GM10266 (cell line): ENCODE measurements at regions not wholly inside any gene's neighbourhood (a gene's known extent, or its start where the extent isn't known, plus 50 kb on each side); places are given as distances from the start of the nearest gene placed in this dataset.
"Not testable (repeated sequence)": the region's sequence is repeated elsewhere in the genome, so short reads cannot be mapped to it uniquely, and the experiment has no call there.

ENCODE experiments used
- DNase-seq: peaks from one replicate; pipeline ENCODE4 v3.0.0; 2012; ENCODE audit errors: extremely low spot score
- TF ChIP-seq, protein P1 (sequence below): IDR thresholded peaks from 2 replicates; pipeline ENCODE4 v1.5.1; 2012; ENCODE audit warnings: mild to moderate bottlenecking, low read depth; ENCODE audit not compliant: control insufficient read depth, insufficient read depth; ENCODE audit errors: missing control alignments

DNA sequence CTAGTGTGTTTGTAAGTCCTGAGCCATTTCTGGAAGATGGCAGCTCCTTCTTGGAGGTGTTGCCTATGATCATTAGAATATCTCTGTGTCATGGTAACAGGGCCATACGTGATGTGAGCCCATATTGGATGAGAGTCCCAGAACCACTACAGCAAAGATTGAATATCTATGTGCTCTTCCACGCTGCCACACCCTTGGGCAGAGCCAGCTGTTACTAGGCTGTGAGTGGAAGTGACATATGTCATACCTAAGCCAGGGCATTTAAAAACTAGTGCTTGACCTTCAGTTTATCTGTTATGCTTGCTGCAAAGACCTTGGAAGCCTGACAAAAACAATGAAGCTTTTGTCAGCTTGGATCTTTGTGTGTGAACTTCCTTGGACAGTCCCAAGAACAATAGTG is 495.1 kb upstream of the CCDC196 start:
- TF ChIP-seq, protein P1, sequence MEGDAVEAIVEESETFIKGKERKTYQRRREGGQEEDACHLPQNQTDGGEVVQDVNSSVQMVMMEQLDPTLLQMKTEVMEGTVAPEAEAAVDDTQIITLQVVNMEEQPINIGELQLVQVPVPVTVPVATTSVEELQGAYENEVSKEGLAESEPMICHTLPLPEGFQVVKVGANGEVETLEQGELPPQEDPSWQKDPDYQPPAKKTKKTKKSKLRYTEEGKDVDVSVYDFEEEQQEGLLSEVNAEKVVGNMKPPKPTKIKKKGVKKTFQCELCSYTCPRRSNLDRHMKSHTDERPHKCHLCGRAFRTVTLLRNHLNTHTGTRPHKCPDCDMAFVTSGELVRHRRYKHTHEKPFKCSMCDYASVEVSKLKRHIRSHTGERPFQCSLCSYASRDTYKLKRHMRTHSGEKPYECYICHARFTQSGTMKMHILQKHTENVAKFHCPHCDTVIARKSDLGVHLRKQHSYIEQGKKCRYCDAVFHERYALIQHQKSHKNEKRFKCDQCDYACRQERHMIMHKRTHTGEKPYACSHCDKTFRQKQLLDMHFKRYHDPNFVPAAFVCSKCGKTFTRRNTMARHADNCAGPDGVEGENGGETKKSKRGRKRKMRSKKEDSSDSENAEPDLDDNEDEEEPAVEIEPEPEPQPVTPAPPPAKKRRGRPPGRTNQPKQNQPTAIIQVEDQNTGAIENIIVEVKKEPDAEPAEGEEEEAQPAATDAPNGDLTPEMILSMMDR, result no peak
- DNase-seq, result no peak

DNA sequence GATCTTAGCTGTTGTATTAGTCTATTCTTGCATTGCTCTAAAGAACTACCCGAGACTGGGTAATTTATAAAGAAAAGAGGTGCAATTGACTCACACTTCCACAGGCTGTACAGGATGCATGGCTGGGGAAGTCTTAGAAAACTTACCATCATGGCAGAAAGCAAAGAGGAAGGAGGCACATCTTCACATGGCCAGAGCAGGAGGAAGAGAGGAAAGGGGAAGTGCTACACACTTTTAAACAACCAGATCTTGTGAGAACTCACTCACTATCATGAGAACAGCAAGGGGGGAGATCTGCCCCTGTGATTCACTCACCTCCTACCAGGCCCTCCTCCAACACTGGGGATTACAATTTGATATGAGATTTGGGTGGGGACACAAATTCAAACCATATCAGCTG is 494.2 kb upstream of the CCDC196 start:
- DNase-seq, result not testable (repeated sequence)

DNA sequence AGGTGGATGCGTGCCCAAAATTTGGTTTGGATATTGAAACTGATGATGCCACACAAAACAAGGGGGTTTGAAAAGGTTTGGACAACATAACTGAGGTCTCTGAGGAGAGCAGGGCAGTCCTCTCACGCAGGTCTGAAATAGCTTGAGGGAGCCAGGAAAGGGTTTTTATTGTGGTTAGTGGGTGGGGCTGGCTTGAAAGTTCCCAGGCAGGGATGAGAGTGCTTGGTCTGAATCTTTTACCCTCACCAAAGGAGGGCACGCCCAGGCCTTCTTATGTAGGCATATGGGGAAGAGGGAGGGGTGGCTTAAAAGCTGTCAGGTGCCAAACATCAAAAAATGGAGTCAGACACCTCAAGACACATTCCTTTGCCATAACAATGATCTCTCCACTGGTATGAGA is 493.1 kb upstream of the CCDC196 start:
- TF ChIP-seq, protein P1, result no peak
- DNase-seq, result no peak

DNA sequence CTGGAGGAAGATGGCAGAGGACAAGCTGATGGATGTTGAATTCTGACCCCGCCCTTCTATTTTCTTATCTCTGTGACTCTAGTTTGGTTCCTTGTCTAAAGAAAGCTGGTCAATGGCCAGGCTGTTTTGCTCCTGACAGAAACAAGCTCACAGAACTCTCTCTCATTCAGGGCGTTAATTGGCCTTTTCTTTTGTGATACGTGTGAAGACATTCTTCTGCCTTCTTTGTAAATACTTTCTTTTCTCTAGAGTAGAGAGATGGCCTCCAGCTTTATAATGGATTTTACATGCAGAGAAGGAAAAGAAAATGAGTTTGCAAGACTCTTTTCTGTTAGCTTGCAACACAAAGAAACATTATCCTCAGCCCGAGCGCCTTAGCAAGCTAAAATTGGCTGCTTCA is 492.2 kb upstream of the CCDC196 start:
- DNase-seq, result no peak
- TF ChIP-seq, protein P1, result no peak

DNA sequence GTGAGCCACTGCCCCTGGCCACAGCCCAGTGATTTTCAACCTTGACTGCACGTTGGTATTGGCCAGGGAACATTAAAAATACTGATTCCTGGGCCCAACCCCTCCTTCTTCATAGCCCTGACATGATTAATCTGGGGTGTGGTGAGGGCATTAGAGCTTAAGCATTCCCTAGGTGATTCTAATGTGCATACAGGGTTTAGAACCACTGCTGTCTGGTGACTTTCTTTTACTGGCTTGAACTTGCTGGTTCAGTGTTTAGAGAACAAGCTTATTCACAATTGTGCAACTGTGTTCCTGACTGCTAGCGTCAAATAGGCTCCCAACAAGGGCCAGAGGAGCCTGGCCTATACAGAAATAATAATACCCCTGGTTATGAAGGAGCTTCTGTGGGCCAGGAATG is 488.8 kb upstream of the CCDC196 start:
- TF ChIP-seq, protein P1, result no peak

DNA sequence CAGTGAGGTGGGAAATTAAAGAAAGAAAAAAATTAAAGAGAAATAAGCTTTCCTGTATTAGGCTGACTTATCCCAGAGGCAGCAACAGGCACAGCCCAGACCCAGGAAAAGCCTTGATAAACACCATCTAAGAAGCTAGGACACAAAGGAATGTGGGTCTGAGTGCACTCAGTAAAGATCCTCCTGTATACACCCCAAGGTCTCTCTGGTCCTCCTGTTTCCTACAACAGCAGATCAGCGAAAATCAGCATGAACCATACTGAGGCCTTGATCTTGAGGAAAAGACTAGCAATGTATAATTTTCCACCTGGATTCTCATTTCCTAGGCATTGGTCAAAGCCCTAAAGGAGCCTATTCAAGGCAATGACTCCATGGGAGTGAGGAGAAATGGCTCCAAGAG is 486.3 kb upstream of the CCDC196 start:
- no peak for DNase-seq
- TF ChIP-seq, protein P1, result no peak

More for the DNA sequence above, 488.8 kb upstream of the CCDC196 start:
- DNase-seq, result no peak

DNA sequence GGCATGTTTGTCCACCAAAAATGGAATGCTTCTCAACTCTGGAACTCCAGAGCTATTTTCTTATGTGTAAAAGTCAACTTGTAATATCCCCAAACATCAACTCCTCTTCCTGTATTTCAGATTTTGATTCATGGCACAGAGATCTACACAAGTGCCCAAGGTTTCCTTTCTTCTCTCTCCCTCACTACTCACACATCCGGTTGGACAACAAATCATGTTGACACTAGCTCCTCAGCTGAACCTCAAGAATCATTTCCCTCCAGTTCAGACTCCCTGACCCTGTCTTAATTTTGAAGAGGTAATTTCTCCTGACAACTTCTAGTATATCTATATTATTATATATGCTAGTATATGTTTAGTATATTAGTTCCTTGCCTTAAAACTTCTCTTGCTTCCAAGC is 485.4 kb upstream of the CCDC196 start:
- DNase-seq, result no peak
- TF ChIP-seq, protein P1, result no peak

DNA sequence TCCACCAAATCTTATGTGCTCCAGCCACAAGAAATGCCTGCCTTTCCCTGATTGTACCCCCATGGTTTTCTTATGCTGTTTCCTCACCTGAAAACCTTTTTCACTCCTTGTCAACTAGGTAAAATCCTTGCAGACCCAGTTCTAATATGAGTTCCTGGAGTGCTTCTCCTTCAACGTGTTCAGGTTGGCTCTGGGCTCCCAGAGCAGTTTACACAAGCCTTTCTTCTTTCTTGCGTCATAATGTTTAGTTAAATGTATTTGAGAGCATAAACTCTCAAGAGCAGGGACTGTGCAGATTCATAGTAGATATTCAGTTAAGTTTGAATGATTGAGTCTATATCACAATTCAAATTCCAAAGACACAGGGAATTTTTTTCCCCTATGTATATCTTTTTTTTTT is 484.8 kb upstream of the CCDC196 start:
- TF ChIP-seq, protein P1, result no peak

More for the DNA sequence above, 484.8 kb upstream of the CCDC196 start:
- DNase-seq, result no peak
